PC-3 (cell line): ENCODE measurements at regions not wholly inside any gene's neighbourhood (a gene's known extent, or its start where the extent isn't known, plus 50 kb on each side); places are given as distances from the start of the nearest gene placed in this dataset.

Experiments used
- ATAC-seq: fragments of 200-7000 bp; cut with Tn5 transposase; 2 replicates; pipeline ENCODE4 v1.9.1; 2020; ENCODE audit warnings: mild to moderate bottlenecking, moderate library complexity
- BruUV-seq: library from RNA; stranded (reverse); fragments of 400-500 nt; replicated peaks from 2 replicates; lab custom pipeline; 2021; lab: Mats Ljungman, UMichigan
- CTCF ChIA-PET: fragments of 300-600 bp; sonication (Branson Sonifier 250); formaldehyde crosslinking; loops from one replicate; lab custom pipeline; 2022; ENCODE audit warnings: antibody characterized with exemption; lab: Charles Lee
- POLR2A ChIA-PET: fragments of 300-600 bp; sonication (Branson Sonifier 250); formaldehyde crosslinking; loops from one replicate; lab custom pipeline; 2022; ENCODE audit warnings: antibody characterized with exemption; ENCODE audit not compliant: unreplicated experiment; lab: Charles Lee
- DNase-seq: peaks from one replicate; pipeline ENCODE4 v3.0.0-alpha.2; 2015
- H2AFZ ChIP-seq: fragments of 300-600 bp; sonication (generic); 2 replicates; pipeline ENCODE4 v1.6.0; 2016; ENCODE audit warnings: antibody characterized with exemption, low read length
- H3F3A ChIP-seq: fragments of 300-600 bp; sonication (generic); one replicate; pipeline ENCODE4 v1.6.0; 2017; ENCODE audit warnings: antibody characterized with exemption, low read length, control low read depth, mild to moderate bottlenecking; ENCODE audit not compliant: unreplicated experiment
- H3K27ac ChIP-seq: fragments of 300-600 bp; sonication (generic); 2 replicates; pipeline ENCODE4 v1.5.1; 2016; ENCODE audit warnings: mild to moderate bottlenecking, low read length
- H3K27me3 ChIP-seq: fragments of 300-600 bp; sonication (generic); 2 replicates; pipeline ENCODE4 v1.6.1; 2016; ENCODE audit warnings: low read length, mixed read lengths
- H3K36me3 ChIP-seq: fragments of 300-600 bp; sonication (generic); 2 replicates; pipeline ENCODE4 v1.6.1; 2016; ENCODE audit warnings: low read depth, mixed run types, low read length, mixed read lengths
- H3K4me1 ChIP-seq: fragments of 300-600 bp; sonication (generic); 2 replicates; pipeline ENCODE4 v1.5.1; 2016; ENCODE audit warnings: low read length; ENCODE audit not compliant: insufficient read depth
- H3K4me2 ChIP-seq: fragments of 300-600 bp; sonication (generic); 2 replicates; pipeline ENCODE4 v1.6.0; 2016; ENCODE audit warnings: low read length
- H3K4me3 ChIP-seq: fragments of 300-600 bp; sonication (generic); 2 replicates; pipeline ENCODE4 v1.5.1; 2016; ENCODE audit warnings: mild to moderate bottlenecking, low read length, mixed read lengths
- H3K79me2 ChIP-seq: fragments of 300-600 bp; sonication (generic); 2 replicates; pipeline ENCODE4 v1.6.1; 2017; ENCODE audit warnings: low read length, mixed read lengths
- H3K9ac ChIP-seq: fragments of 300-600 bp; sonication (generic); 2 replicates; pipeline ENCODE4 v1.6.0; 2016; ENCODE audit warnings: mild to moderate bottlenecking, low read length
- H3K9me2 ChIP-seq: fragments of 300-600 bp; sonication (generic); replicated peaks from 2 replicates; pipeline ENCODE4 v1.6.1; 2016; ENCODE audit warnings: mixed run types, low read length, mixed read lengths
- H3K9me3 ChIP-seq: fragments of 300-600 bp; sonication (generic); 2 replicates; pipeline ENCODE4 v1.6.1; 2016; ENCODE audit warnings: low read length, mixed read lengths
- H4K20me1 ChIP-seq: fragments of 300-600 bp; sonication (generic); 2 replicates; pipeline ENCODE4 v1.6.1; 2016; ENCODE audit warnings: low read length, mixed read lengths
- CTCF ChIP-seq: fragments of 300-600 bp; sonication (generic); conservative IDR thresholded peaks from 2 replicates; pipeline ENCODE4 v1.5.1; 2017; ENCODE audit warnings: antibody characterized with exemption, low read depth, mild to moderate bottlenecking, low read length
- EZH2 ChIP-seq: fragments of 300-600 bp; sonication (generic); IDR thresholded peaks from one replicate; pipeline ENCODE4 v1.6.1; 2017; ENCODE audit warnings: antibody characterized with exemption, mild to moderate bottlenecking, low read length; ENCODE audit not compliant: unreplicated experiment
- EZH2phosphoT487 ChIP-seq: fragments of 300-600 bp; sonication (generic); IDR thresholded peaks from 2 replicates; pipeline ENCODE4 v1.6.1; 2018; ENCODE audit warnings: mild to moderate bottlenecking, antibody characterized with exemption, low read length, borderline replicate concordance
- intact Hi-C: fragments of 100-400 bp; cut with micrococcal nuclease; formaldehyde crosslinking; loops from 2 replicates; pipeline ENCODE4 v1.9.0; 2023

GRCh38 chr3:74009961-74010844 is 385.5 kb upstream of the PDZRN3 start:
- Histone ChIP-seq H3F3A (no peaks in the 10 kb centered on the region), H3K9ac (no peak overlapping the region), H3K79me2 (no peaks in the 10 kb centered on the region), H3K9me3 (peaks cover 49% of the 10 kb centered on the region), H3K4me1 (no peaks in the 10 kb centered on the region), H3K36me3 (no peaks in the 10 kb centered on the region), H3K4me2 (no peak overlapping the region), H3K9me2 (no peaks in the 10 kb centered on the region), H2AFZ (no peak overlapping the region), H3K27ac (no peak overlapping the region), H4K20me1 (no peaks in the 10 kb centered on the region), H3K4me3 (no peak overlapping the region), H3K27me3 (no peaks in the 10 kb centered on the region)
- ChIA-PET CTCF (no interaction called here), POLR2A (no interaction called here)
- no TSS peak for BruUV-seq
- ATAC-seq = no peak
- intact Hi-C loops = no loop called here
- no peak for TF ChIP-seq EZH2
- no peak for TF ChIP-seq EZH2phosphoT487
- TF ChIP-seq CTCF = no peak
- no peak for DNase-seq

GRCh38 chr3:74004386-74004785 is 379.6 kb upstream of the PDZRN3 start:
- no peak for TF ChIP-seq CTCF
- no peak for TF ChIP-seq EZH2
- no peak for TF ChIP-seq EZH2phosphoT487
- Histone ChIP-seq H3K4me2 (no peak overlapping the region), H3K9ac (no peak overlapping the region), H2AFZ (no peak overlapping the region), H4K20me1 (no peaks in the 10 kb centered on the region), H3K9me3 (peaks cover 39% of the 10 kb centered on the region), H3K79me2 (no peaks in the 10 kb centered on the region), H3K4me1 (no peaks in the 10 kb centered on the region), H3K27me3 (no peaks in the 10 kb centered on the region), H3K9me2 (no peaks in the 10 kb centered on the region), H3K36me3 (no peaks in the 10 kb centered on the region), H3K4me3 (no peak overlapping the region), H3F3A (no peaks in the 10 kb centered on the region), H3K27ac (no peak overlapping the region)
- CTCF ChIA-PET = no interaction called here
- DNase-seq = no peak
- POLR2A ChIA-PET = no interaction called here
- intact Hi-C loops = no loop called here
- ATAC-seq = no peak
- no TSS peak for BruUV-seq

GRCh38 chr3:74003734-74004133 is 379.0 kb upstream of the PDZRN3 start:
- POLR2A ChIA-PET = no interaction called here
- intact Hi-C loops = no loop called here
- CTCF ChIA-PET = no interaction called here

More at GRCh38 chr3:74003734-74004133, 379.0 kb upstream of the PDZRN3 start:
- no peak for TF ChIP-seq CTCF
- TF ChIP-seq EZH2 = no peak
- no peak for TF ChIP-seq EZH2phosphoT487
- Histone ChIP-seq H3F3A (no peaks in the 10 kb centered on the region), H3K4me2 (no peak overlapping the region), H3K9me2 (no peaks in the 10 kb centered on the region), H4K20me1 (no peaks in the 10 kb centered on the region), H3K9ac (no peak overlapping the region), H3K27ac (no peak overlapping the region), H3K79me2 (no peaks in the 10 kb centered on the region), H2AFZ (no peak overlapping the region), H3K27me3 (no peaks in the 10 kb centered on the region), H3K4me1 (no peaks in the 10 kb centered on the region), H3K4me3 (no peak overlapping the region), H3K9me3 (peaks cover 35% of the 10 kb centered on the region), H3K36me3 (no peaks in the 10 kb centered on the region)
- no TSS peak for BruUV-seq
- ATAC-seq (no peak), DNase-seq (no peak)
